GM18870 (cell line): ENCODE measurements at regions not wholly inside any gene's neighbourhood (a gene's known extent, or its start where the extent isn't known, plus 50 kb on each side); places are given as distances from the start of the nearest gene placed in this dataset.

Experiments used
- ATAC-seq: cut with Tn5 transposase; IDR thresholded peaks from one replicate; pipeline ENCODE4 v1.9.1; 2021; ENCODE audit warnings: moderate library complexity; ENCODE audit not compliant: unreplicated experiment

- no peak for ATAC-seq
Measured at GRCh38 chr4:123913598-123913997, 517.0 kb downstream of the SPRY1 start.

DNA sequence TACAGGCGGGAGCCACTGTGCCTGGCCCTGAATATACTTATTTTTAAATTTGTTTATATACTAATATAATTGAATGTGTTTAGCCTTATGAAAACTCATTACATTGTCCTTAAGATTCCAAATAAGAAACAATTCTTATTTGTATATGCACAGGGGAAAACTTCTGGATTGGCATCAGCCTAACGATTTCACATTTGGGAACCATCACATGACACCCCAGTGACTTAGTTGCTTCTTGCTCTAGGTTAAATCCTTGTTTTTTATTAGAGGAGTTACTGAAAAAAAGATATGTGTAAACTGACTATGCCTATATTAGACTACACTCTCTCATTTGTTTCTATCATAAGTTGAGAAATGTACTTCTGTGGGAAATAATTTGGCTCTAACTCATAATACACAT is 520.2 kb downstream of the SPRY1 start:
- ATAC-seq = no peak

DNA sequence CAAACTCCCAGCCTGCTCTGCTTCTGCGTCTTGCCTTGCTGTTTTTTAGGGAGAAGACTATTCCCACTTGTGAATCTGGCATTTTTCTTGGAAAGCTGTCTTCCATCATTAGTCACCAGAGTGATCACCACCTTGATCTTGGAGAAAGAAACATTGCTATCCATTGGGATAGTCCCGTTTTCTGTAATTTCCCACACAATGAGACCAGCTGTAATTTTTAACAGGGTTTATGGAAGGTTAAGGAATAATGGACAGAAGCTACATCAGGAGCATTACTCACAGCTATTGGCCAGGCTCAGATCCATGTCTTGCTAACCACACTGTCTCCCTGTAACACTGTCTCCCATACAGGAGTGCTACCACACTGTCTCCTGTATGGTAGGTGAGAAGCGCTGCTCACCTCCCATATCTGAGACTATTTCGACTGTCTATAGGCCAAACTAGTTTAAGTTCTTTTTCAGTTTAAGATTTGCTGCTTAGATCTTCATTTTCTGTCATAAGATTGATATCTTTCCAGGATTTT is 523.0 kb downstream of the SPRY1 start:
- ATAC-seq = no peak

GRCh38 chr4:123921339-123921738 is 524.7 kb downstream of the SPRY1 start:
- ATAC-seq = no peak

GRCh38 chr4:123922847-123923246 is 526.3 kb downstream of the SPRY1 start:
- no peak for ATAC-seq

DNA sequence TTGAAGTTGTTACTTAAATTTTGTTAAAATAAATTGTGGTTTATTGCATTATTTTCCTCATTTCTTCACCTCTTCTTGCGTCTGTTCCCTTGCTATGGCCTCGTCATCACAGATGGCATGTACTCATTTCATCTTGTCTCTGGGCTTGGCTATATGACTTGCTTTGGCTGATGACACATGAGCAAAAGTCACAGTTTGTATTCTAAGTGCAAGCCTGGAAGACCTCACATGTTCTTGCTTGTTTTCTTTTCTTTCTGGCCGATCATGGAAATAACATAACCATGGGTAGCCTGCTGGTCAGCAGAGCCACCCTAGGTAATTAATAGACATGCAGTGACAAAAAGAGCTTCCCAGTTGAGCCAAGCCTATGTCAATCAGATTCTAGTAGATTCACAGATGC is 527.9 kb downstream of the SPRY1 start:
- ATAC-seq = no peak

GRCh38 chr4:123929565-123929964 is 533.0 kb downstream of the SPRY1 start:
- no peak for ATAC-seq

- ATAC-seq = no peak
Measured at GRCh38 chr4:123930996-123931395, 534.4 kb downstream of the SPRY1 start.

- ATAC-seq = no peak
Measured at GRCh38 chr4:123934096-123934495, 537.5 kb downstream of the SPRY1 start.

DNA sequence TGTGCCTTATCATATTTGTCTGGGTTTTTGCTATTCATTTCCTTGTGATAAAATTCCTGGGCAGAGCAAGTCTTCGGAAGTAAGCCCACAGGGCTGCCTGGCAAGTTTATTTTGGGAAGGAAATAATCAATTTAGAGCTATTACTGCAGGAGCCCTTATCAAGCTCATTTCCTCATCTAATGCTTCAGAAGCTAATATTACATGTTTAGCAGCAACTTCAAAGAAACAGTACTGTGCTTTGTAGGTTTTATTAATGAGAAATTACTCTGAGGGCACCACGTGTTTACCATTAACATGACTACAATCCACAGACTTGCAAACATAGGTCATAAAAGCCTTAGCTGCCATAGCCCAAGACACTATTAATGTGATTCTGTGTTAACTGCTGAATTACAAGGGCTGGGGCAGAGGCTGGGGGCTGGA is 540.0 kb downstream of the SPRY1 start:
- ATAC-seq = no peak

DNA sequence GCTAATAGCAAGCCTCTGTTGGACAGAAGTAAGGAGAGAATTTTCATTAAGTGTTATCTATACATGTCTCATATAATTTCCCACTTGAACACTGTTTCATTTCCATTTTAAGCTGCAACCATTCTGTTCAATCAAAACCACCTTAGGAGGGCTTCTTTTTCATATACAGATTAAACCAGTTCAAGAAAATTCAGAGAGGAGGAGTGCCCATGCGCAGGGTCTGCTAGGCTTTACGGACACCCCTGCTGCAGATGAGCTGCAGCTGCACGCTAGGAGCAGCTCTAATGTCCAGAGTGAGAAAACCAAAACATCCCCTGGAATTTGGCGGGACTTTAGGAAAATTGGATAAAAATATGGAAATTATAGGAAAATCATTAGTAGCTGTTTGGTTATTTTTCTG is 541.0 kb downstream of the SPRY1 start:
- ATAC-seq = no peak

DNA sequence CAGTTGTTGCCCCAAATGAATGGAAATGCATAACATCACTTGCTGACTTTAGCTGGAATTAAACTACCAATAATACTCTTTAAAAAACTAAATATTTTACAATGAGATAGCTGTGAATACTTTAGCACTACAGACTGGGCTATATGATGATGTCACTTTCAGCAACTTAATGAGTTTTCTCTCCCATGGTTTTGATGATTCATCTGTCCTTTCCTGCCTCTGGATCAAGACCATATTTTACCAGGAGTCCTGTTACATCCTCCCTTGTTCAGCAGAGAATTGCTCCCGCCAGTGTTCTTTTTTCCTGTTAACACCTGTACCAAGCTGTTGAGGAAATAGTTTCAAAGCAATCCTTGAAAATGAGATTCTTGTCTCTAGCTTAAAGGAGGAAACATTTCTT is 543.0 kb downstream of the SPRY1 start:
- ATAC-seq = no peak

GRCh38 chr4:123940604-123941003 is 544.0 kb downstream of the SPRY1 start:
- ATAC-seq = no peak

GRCh38 chr4:123941306-123941705 is 544.7 kb downstream of the SPRY1 start:
- ATAC-seq = no peak

GRCh38 chr4:123943976-123944375 is 547.4 kb downstream of the SPRY1 start:
- ATAC-seq = no peak

- ATAC-seq = no peak
Measured at GRCh38 chr4:123945301-123945700, 548.7 kb downstream of the SPRY1 start.

GRCh38 chr4:123950530-123950929 is 553.9 kb downstream of the SPRY1 start:
- no peak for ATAC-seq

DNA sequence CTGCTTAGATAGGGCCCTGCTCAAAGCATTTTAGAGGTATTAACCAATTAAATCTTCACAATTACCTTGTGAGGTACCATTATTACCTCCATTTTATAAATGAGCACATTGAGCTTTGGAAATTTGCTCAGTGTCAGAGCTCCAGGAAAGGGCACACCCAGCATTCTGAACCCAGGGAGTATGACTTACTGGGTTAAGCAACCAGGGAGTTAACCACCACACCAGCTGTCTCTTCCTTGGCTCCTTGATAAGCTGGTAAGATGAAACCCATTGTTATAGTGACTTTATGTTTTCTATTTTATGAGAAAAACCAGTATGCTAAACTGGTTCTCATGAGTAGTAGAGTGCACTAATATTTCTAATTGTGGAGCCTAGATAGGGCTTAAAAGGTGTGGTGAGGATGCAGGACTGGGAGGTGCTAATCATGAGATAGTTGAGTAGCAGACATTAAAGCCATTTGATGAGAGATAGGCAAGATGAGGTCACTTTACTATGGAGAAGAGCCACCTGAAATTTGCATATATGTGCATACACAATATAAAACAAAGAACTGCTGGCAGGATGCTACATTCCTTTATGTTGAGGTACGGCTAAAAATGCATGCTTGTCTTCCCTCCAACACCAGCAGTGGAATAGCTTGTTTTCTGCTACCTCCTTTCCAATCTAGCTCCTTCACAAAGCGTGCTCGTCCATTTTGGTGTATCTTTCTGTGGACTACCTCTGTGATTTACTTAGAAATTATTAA is 556.1 kb downstream of the SPRY1 start:
- no peak for ATAC-seq

- no peak for ATAC-seq
Measured at GRCh38 chr4:123953566-123953965, 557.0 kb downstream of the SPRY1 start.

- ATAC-seq = no peak
Measured at GRCh38 chr4:123954220-123954619, 557.6 kb downstream of the SPRY1 start.

DNA sequence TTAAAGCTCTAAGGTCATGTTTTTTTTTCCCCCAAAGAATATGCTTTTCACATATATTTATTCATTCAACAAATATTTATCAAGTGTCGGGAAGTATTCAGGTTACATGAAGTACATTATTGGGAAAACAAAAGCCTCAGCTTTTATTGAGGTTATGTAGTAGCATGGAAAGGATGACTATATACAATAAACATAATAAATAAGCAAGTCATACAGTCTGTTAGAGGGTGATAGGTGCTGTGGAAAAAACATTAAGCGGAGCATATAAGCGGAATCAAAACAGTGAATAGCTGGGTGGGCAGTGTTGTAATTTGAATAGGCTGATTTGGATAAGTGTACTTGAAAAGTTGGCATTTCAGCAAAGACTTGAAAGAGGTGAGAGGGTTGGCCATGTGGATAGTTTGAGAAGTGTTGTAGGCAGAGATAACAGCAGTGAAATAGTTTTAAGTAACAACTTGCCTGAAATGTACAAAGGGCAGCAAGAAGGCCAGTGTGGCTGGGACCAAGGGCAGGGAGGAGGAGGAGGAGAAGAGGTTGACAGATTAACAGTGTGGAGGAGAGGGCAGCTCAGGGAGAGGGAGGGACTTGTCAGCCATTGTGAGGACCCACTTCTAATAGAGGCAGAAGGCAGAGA is 558.7 kb downstream of the SPRY1 start:
- ATAC-seq = no peak

GRCh38 chr4:123956204-123956603 is 559.6 kb downstream of the SPRY1 start:
- no peak for ATAC-seq
